Thyroid gland (tissue), 4 donors: ENCODE measurements at regions not wholly inside any gene's neighbourhood (a gene's known extent, or its start where the extent isn't known, plus 50 kb on each side); places are given as distances from the start of the nearest gene placed in this dataset.

Experiments
- CTCF ChIP-seq, 6 experiments: fragments of 200-600 bp in 3 of 6; fragments of 450-650 bp in 3 of 6; sonication (generic) in 3 of 6; IDR thresholded peaks; one replicate each; pipeline ENCODE4 v1.5.1; 2016 to 2019; ENCODE audit warnings: antibody characterized with exemption in 6 of 6, mild to moderate bottlenecking in 2 of 6, inconsistent platforms in 1 of 6, moderate library complexity in 1 of 6
- POLR2A ChIP-seq, 2 donors: fragments of 450-650 bp; IDR thresholded peaks; one replicate each; pipeline ENCODE4 v1.6.1; 2017; ENCODE audit warnings: antibody characterized with exemption in 2 of 2, mild to moderate bottlenecking in 2 of 2, moderate library complexity in 1 of 2

- TF ChIP-seq POLR2A (IDR thresholded peaks at IDR 0.05): no peak
- TF ChIP-seq CTCF (IDR thresholded peaks at IDR 0.05): no peak
Measured at GRCh38 chr10:129039406-129040370, 427.4 kb upstream of the MGMT start.
